DND-41 (cell line): ENCODE measurements at regions not wholly inside any gene's neighbourhood (a gene's known extent, or its start where the extent isn't known, plus 50 kb on each side); places are given as distances from the start of the nearest gene placed in this dataset.

Experiments used
- CTCF ChIP-seq: IDR thresholded peaks from 2 replicates; pipeline ENCODE4 v1.5.1; 2012; ENCODE audit warnings: borderline replicate concordance, low read length, moderate library complexity, mild to moderate bottlenecking; ENCODE audit not compliant: poor library complexity, severe bottlenecking; ENCODE audit errors: extremely low read depth
- EZH2 ChIP-seq: IDR thresholded peaks from 3 replicates; pipeline ENCODE4 v1.6.1; 2012; ENCODE audit warnings: borderline replicate concordance, low read depth, mild to moderate bottlenecking, moderate library complexity, low read length, inconsistent platforms; ENCODE audit not compliant: severe bottlenecking

- TF ChIP-seq CTCF = no peak
- no peak for TF ChIP-seq EZH2
These were observed 110.6 kb upstream of the LIMCH1 start for GRCh38 chr4:41427306-41427882.
